IPS DF 6.9 (cell line): ENCODE measurements at regions not wholly inside any gene's neighbourhood (a gene's known extent, or its start where the extent isn't known, plus 50 kb on each side); places are given as distances from the start of the nearest gene placed in this dataset.

Experiments
- DNase-seq: peaks from one replicate; pipeline ENCODE4 v3.0.0-alpha.2; 2013; ENCODE audit warnings: low read depth, low spot score
- H3K27ac ChIP-seq: one replicate; pipeline ENCODE4 v1.5.1; 2013; ENCODE audit warnings: low read length, control low read depth
- H3K27me3 ChIP-seq: 2 replicates; pipeline ENCODE4 v1.6.1; 2013; ENCODE audit warnings: mild to moderate bottlenecking, low read length; ENCODE audit not compliant: control insufficient read depth, insufficient read depth
- H3K36me3 ChIP-seq: 2 replicates; pipeline ENCODE4 v1.6.1; 2013; ENCODE audit warnings: low read length; ENCODE audit not compliant: control insufficient read depth, insufficient read depth
- H3K4me1 ChIP-seq: 2 replicates; pipeline ENCODE4 v1.6.1; 2013; ENCODE audit warnings: low read length; ENCODE audit not compliant: control insufficient read depth, insufficient read depth
- H3K4me3 ChIP-seq: 2 replicates; pipeline ENCODE4 v1.5.1; 2013; ENCODE audit warnings: mild to moderate bottlenecking, low read length
- H3K9me3 ChIP-seq: 2 replicates; pipeline ENCODE4 v1.6.1; 2013; ENCODE audit warnings: low read length, inconsistent platforms; ENCODE audit not compliant: control insufficient read depth, insufficient read depth
- WGBS: extraction: QIAGEN DNeasy Blood & Tissue Kit; methylation state at CpG from one replicate; pipeline ENCODE4 v1.1.7; 2013; ENCODE audit warnings: mixed read lengths, missing lambda C conversion rate; ENCODE audit not compliant: insufficient read length, insufficient coverage; 5-methylcytosine and 5-hydroxymethylcytosine counted together

GRCh38 chr11:133723056-133723455, 122.3 kb downstream of the SPATA19 start:
- Histone ChIP-seq H3K9me3 (no peaks in the 10 kb centered on the region), H3K27me3 (no peaks in the 10 kb centered on the region), H3K27ac (no peak overlapping the region), H3K4me1 (no peaks in the 10 kb centered on the region), H3K4me3 (no peak overlapping the region), H3K36me3 (no peaks in the 10 kb centered on the region)
- WGBS = no CpG with 5 or more reads among the region's 1 CpG
- DNase-seq = no peak

GRCh38 chr11:133720951-133721350, 124.4 kb downstream of the SPATA19 start:
- Histone ChIP-seq H3K4me3 (no peak overlapping the region), H3K36me3 (no peaks in the 10 kb centered on the region), H3K4me1 (no peaks in the 10 kb centered on the region), H3K9me3 (no peaks in the 10 kb centered on the region), H3K27me3 (no peaks in the 10 kb centered on the region), H3K27ac (no peak overlapping the region)
- WGBS = no CpG with 5 or more reads among the region's 6 CpGs
- DNase-seq = no peak

DNA sequence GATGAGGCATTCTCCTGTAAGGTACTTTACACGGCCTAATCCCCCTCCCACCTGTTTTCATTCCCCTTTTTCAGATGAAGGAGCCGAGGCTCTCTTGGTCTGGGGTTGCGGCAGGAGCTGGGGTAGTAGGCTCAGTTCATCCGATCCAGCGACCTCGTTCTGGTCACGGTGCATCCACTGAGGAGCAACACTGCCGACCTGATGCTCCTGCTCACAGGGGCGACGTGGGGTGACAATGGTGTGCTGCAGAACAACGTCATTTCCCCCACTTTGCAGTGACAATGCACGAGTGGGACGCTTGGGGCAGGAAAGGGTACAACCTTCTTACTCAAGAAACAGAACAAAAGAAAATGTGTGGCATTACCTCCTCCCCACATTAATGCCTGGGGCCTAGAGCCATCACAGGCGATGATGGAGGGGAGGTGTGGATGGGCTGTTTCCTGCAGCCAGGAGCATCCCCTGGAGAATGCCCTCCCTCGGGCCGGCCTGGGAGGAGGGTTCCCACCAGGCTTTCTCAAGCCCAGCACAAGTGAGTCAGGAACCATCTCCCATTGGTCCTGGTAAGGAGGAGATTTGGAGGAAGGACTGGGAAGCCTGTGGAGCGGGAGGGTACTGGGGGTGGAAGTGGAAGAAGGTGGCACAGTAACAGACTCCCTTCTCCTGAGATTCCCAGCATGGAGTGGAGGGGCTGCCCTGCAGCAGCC, 125.6 kb downstream of the SPATA19 start:
- no CpG with 5 or more reads among the region's 17 CpGs for WGBS
- no peak for DNase-seq
- no peaks in the 10 kb centered on the region for H3K9me3 ChIP-seq
- H3K4me3 ChIP-seq = no peak overlapping the region
- H3K36me3 ChIP-seq = no peaks in the 10 kb centered on the region
- H3K4me1 ChIP-seq = no peaks in the 10 kb centered on the region; the same call in 1 of the 2 replicates
- no peak overlapping the region for H3K27ac ChIP-seq
- no peaks in the 10 kb centered on the region for H3K27me3 ChIP-seq

DNA sequence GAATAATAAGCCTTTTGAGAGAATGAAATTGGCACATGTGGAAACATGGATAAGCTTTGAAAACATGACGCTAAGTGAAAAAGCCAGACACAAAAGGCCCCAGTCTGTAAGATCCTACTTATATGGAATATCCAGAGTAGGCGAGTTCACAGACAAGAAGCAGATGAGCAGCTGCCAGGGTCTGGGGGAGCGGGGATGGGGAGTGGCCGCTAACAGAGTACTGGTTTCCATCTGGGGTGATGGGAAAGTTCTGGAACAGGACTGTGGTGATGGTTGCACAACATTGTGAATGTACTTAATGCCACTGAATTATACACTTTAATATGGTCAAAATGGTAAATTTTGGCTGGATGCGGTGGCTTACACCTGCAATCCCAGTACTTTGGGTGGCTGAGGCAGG, 126.5 kb downstream of the SPATA19 start:
- no peak for DNase-seq
- no CpG with 5 or more reads among the region's 5 CpGs for WGBS
- Histone ChIP-seq H3K27me3 (no peaks in the 10 kb centered on the region), H3K27ac (no peak overlapping the region), H3K4me1 (peaks cover 2% of the 10 kb centered on the region; the same call in 1 of the 2 replicates), H3K9me3 (no peaks in the 10 kb centered on the region), H3K36me3 (0 out of 2 replicates have a peak, but pooled peaks cover 2% of the 10 kb centered on the region), H3K4me3 (no peak overlapping the region)

DNA sequence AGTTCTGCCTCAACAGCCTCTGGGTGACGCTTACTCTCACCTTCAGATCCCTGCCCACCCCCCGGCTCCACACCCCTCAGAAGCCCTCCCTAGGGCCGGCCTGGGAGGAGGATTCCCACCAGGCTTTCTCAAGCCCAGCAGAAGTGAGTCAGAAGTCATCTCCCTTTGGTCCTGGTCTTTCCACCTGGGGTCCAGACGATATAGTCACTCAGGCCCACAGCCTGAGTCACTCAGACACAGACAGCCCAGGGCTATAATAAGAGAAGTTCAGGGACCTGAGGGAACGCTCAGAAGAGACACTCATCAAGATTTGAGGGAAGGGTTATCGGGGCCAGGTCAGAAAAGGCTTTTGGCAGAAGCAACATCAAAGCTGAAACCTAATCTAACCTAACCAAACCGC, 127.1 kb downstream of the SPATA19 start:
- Histone ChIP-seq H3K4me1 (peaks cover 2% of the 10 kb centered on the region; the same call in 1 of the 2 replicates), H3K27me3 (no peaks in the 10 kb centered on the region), H3K27ac (no peak overlapping the region), H3K9me3 (no peaks in the 10 kb centered on the region), H3K4me3 (no peak overlapping the region), H3K36me3 (0 out of 2 replicates have a peak, but pooled peaks cover 2% of the 10 kb centered on the region)
- DNase-seq = no peak
- WGBS = no CpG with 5 or more reads among the region's 7 CpGs

- H3K27ac ChIP-seq = no peak overlapping the region
- H3K36me3 ChIP-seq = 0 out of 2 replicates have a peak, but pooled peaks cover 2% of the 10 kb centered on the region
- DNase-seq = no peak
- no peak overlapping the region for H3K4me3 ChIP-seq
- peaks cover 5% of the 10 kb centered on the region for H3K4me1 ChIP-seq
- no peaks in the 10 kb centered on the region for H3K9me3 ChIP-seq
- no CpG with 5 or more reads among the region's 7 CpGs for WGBS
- no peaks in the 10 kb centered on the region for H3K27me3 ChIP-seq
Observed at GRCh38 chr11:133716602-133717001, 128.7 kb downstream of the SPATA19 start.

GRCh38 chr11:133715602-133716001, 129.7 kb downstream of the SPATA19 start:
- WGBS = no CpG with 5 or more reads among the region's 7 CpGs
- Histone ChIP-seq H3K27ac (no peak overlapping the region), H3K36me3 (0 out of 2 replicates have a peak, but pooled peaks cover 2% of the 10 kb centered on the region), H3K27me3 (no peaks in the 10 kb centered on the region; the same call in 1 of the 2 replicates), H3K4me3 (no peak overlapping the region), H3K4me1 (peaks cover 7% of the 10 kb centered on the region), H3K9me3 (no peaks in the 10 kb centered on the region)
- no peak for DNase-seq

DNA sequence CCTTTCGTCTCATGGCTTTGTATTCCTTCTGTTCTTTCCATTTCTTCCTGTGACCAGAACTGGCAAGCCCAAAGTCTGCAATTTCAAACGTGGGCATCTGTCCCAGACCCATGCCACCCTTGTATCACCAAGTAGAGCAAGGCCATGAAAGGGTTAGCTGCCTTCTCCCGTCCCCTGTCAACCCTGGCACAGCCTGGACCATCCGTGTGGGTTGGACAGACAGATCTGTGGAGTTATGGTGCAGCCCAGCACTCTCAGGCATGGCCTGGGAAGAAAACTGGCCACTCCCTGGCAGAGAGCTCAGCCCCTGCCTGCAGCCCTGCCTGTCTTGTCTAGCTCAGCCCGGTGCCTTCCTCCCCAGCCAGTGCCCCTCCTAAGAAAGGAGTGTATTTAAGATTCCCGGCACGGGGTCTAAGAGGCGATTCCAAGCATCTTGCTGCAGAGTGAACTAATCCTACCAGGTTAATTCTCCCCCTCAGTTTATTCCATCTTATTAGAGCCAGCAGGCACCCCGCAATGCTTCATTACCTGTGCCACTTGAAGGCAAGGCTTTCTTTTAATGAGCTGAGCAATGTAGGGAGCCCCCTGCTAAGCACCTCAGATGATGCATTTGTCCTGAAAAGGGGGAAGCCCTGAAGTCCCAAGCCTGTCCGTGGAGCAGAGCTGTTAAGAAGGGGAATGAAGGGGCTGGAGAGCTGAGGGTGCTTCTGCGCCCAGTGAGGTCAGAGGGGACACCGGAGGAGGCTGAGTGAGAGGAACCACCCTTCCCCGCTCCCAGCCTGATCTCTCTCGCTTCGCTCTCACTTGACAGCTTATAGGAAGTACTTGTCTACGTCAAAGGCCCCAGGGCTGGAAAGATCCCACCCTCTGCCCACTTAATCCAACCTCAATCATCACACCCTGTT, 130.6 kb downstream of the SPATA19 start:
- no peak overlapping the region for H3K4me3 ChIP-seq
- H3K27ac ChIP-seq = no peak overlapping the region
- peaks cover 7% of the 10 kb centered on the region for H3K4me1 ChIP-seq
- H3K9me3 ChIP-seq = no peaks in the 10 kb centered on the region
- H3K27me3 ChIP-seq = no peaks in the 10 kb centered on the region; the same call in 1 of the 2 replicates
- no CpG with 5 or more reads among the region's 16 CpGs for WGBS
- 0 out of 2 replicates have a peak, but pooled peaks cover 2% of the 10 kb centered on the region for H3K36me3 ChIP-seq
- no peak for DNase-seq

GRCh38 chr11:133713844-133714243, 131.5 kb downstream of the SPATA19 start:
- Histone ChIP-seq H3K9me3 (no peaks in the 10 kb centered on the region), H3K36me3 (0 out of 2 replicates have a peak, but pooled peaks cover 2% of the 10 kb centered on the region), H3K4me3 (no peak overlapping the region), H3K27ac (no peak overlapping the region), H3K4me1 (peaks cover 7% of the 10 kb centered on the region), H3K27me3 (no peaks in the 10 kb centered on the region; the same call in 1 of the 2 replicates)
- no peak for DNase-seq
- no CpG with 5 or more reads among the region's 10 CpGs for WGBS

GRCh38 chr11:133713406-133713805, 131.9 kb downstream of the SPATA19 start:
- no peak for DNase-seq
- no CpG with 5 or more reads among the region's 3 CpGs for WGBS
- Histone ChIP-seq H3K9me3 (no peaks in the 10 kb centered on the region), H3K27ac (no peak overlapping the region), H3K27me3 (no peaks in the 10 kb centered on the region; the same call in 1 of the 2 replicates), H3K36me3 (0 out of 2 replicates have a peak, but pooled peaks cover 2% of the 10 kb centered on the region), H3K4me1 (peaks cover 7% of the 10 kb centered on the region), H3K4me3 (no peak overlapping the region)
